OCI-M2 (cell line): ENCODE measurements at regions not wholly inside any gene's neighbourhood (a gene's known extent, or its start where the extent isn't known, plus 50 kb on each side); places are given as distances from the start of the nearest gene placed in this dataset.

ENCODE experiments used
- DNase-seq: peaks from one replicate; lab custom pipeline; 2025; ENCODE audit not compliant: unreplicated experiment; lab: John Stamatoyannopoulos, UW

GRCh38 chr21:39124681-39125251 is 58.5 kb downstream of the PSMG1 start:
- no peak for DNase-seq

DNA sequence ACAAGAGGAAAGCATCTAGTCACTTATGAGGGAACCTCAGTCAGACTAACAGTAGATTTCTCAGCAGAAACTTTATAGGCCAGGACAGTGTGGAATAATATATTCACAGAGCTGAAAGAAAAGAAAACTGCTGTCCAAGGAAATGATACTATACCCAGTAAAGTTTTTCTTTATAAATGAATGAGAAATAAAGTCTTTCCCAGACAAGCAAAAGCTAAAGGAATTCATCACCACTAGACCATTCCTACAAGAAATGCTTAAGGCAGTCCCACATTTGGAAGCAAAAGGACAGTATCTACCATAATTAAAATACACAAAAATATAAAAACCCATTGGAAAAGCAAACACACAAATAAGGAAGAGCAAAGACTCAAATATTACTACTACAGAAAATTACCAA is 59.9 kb downstream of the PSMG1 start:
- DNase-seq = no peak

- DNase-seq = no peak
These were observed 61.5 kb downstream of the PSMG1 start for GRCh38 chr21:39121600-39122355.

GRCh38 chr21:39120876-39121599 is 62.2 kb downstream of the PSMG1 start:
- DNase-seq = no peak

- no peak for DNase-seq
These were observed 63.4 kb downstream of the PSMG1 start for GRCh38 chr21:39119891-39120290.

DNA sequence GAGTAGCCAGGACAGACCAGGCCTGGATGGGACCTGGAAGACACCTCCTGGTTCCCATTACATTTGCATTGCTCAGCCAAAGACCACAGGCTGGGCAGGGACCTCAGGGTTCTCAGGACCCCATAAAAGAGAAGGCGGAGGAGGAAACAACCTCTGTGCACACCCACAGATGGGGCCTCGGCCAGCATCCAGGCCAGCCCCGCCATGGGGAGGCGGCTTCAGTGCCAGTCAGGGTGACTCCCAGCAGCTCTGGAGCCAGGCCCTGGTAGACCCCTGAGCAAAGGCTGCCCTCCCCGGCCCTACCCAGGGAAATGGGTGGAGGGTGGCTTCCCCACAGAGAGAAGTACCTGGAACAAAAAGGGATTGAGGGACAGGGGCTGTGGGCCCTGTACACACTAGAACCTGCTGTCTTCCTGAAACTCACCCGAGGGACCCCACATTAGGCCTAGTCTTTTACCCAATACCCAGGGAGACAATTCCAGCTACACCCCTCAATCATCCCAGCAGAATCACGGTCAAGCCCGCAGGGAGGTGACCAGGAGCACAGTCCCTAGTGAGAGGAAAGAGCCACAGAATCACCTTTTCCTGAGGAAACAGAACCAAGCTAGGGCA is 64.5 kb downstream of the PSMG1 start:
- no peak for DNase-seq

GRCh38 chr21:39118061-39118460 is 65.2 kb downstream of the PSMG1 start:
- DNase-seq = no peak

DNA sequence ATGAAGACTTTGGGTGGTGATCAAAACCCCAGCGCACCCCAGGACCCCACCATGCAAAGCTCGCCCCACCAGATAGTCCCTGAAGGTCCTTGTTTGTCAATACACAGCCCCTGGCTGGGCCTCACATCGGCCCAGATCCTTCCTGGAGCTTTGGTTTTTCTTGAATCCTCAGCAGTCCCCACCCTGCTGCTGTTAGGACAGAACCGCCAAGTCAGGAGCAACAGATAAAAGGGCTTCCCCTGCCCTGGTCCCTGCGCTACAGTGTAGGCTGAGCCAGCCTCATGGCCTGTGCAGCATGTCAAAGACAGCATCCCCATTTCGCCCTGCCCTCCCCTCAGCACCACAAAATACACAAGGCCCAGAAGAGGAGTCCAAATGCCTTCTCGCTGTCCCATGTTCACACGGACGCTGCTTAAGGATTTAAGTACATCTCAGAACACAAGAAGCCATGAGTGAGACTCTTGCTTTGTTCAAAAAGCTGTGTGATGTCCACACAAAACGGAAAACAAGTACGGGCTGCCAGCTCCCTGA is 65.7 kb downstream of the PSMG1 start:
- DNase-seq = no peak

DNA sequence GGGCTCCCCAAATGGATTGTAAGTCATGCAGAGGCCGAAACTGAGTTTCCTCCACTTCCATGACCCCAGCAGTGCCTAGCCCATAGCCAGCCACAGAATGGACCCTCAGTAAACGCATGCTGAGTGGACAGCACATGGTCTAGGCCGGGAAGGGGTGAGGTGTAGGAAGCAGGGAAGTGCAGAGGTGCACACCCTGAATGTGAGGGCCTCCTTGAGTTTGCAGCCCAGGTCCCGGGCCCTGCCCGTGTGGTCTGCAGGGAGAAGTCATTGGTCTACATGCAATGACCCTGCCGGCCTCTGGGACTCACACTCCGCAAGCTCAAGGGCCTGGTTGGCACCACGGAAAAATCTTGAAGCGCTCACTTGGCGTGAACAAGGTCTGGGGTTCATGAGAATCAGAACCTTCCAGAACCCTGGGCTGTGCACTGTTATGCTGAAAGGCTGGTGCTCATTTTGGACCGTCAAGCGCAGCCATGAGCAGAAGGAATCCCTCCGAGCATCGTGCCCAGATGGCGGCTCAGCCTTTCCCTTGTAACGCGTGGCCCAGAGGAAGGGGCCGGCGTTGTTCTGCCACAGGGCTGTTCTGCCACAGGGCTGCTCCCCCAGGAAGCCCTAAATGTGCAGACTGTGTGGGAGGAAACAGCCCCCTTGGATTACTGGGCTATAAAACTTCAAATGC is 66.4 kb downstream of the PSMG1 start:
- DNase-seq = no peak

- no peak for DNase-seq
These were observed 67.5 kb downstream of the PSMG1 start for GRCh38 chr21:39115576-39116235.

DNA sequence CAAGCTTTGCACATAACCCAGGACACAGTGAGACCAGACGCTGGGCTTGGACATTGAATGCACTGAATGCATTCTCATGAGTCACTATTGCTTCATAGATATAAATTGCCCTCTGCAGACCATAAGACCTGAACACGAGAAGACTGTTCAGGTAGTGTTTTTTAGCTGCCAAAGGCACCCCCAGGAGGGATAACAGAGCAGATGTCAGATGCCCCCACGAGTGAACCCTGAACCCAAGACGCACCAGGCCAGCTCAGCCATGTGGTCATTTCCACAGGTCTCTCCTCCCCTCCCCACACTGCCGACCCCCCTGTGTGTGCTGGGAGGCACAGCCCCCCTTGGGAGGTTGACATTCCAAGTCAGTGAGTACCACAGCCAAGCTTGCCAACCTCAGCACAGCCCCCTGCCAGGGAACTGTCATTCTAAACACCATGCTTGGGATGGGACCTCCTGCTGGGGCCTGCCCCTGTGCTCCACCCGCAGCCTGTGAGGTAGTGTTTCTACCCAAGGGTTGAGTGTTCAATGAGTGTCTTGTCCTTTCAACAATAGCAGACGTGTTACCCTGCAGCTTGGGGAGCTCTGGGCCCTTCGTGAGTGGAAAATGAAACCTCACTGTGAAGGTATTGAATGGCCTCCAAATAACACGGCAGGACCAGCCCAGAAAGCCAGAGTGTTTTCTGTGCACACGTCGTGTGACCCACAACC is 68.2 kb downstream of the PSMG1 start:
- DNase-seq = no peak

DNA sequence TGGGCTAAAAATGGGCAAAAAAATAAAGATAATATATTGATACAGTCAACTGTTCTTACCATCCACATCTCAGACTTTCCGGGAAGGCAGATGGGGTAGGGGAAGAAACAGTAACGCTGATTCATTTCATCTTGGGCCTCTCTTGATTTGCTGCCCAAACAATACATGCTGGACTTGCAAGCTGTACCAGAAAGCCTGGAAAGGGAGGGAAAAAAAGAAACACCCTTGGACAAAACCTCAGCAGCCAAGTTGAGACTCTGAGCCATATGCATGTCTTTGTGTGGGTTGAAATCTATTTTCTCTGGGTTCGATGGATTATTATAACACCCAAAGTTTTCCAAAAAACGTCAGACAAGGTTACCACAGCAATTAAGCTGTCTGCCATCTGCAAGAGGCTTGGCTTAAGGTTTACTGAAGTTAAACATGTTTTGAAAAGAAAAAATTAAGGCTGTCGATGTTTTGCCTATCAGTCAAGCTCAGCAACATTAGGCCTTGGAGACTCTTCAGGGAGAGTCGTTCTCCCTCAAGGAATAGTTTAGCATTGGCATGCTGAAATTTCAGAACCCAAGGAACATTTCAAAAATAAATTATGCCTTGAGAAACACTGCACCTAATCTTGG is 71.2 kb downstream of the PSMG1 start:
- no peak for DNase-seq

DNA sequence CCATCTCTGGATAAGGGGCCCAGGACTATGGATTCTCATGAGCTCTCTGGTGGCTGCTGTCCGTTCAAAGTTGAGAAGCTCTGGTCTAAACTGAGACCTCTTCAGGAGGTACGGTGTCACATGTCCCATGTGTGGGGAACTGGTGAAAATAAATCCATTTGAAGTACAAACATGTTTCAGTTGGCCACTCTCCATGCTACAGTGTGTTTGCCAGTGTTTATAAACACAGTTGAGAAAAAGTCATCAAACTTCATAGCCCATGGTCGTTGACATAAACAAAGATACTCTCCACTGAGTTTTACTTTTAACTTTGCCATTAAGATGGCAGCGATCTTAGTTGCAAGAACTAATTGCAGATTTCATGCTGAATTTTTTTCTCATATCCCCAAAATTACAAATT is 72.8 kb downstream of the PSMG1 start:
- DNase-seq = no peak

GRCh38 chr21:39109596-39110210 is 73.5 kb downstream of the PSMG1 start:
- no peak for DNase-seq

DNA sequence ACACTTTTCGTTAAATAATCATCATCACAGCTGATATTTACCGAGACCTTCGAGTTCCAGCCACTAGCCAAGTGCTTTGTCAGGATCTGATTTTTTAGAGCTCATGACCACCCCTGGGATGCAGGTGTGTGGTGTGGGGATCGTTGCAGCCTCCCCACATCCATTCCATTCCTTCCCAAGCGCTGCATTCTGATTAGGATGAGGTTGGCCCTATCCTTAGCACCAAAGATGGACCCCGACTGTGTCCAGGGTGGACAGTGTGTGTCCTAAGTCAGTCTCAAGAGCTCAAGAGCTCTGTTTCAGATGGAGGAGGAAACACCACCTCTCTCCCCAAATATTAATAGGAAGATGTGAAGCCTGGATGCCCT is 74.1 kb downstream of the PSMG1 start:
- DNase-seq = no peak

DNA sequence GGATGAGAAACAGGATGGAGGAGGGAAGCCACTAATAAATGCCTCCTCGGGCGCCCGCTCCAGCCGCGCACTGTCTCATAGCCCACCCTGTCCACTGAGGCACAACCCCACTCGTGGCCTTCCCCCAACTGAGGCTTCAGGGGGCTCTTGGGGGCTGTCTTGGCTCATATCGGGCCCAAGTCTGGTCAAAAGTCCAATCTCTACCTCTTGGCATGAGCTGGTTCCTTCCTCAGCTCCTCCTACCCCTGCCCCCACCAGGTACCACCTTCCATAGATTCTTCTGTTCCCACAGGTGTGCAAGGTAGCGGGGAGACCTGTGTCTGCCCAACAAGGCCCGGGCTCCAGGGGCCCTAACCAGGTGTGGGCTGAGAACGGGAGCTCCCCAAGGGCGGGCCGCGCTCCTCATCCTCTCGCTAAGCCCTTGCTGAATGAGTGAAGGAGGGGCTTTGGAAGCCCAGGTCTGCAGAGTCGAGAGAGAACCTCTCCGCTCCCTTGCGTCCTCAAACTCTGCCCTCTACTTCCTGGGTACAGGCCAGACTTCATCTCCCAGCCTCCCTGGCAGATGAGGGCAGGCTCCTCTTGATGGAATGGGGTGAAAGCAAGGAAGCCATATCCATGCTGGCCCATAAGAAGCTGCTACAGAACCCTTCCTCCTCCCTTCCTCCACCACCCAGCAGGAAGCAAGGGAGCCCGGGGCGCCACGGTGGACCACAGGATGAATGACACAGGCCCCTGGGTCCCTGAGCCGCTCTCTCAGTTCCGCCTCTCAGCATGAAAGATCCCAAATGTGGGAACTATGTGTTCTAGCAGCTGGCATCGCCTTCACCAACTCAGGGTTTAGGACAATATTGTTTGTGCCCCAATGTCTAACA is 74.7 kb downstream of the PSMG1 start:
- DNase-seq = no peak

DNA sequence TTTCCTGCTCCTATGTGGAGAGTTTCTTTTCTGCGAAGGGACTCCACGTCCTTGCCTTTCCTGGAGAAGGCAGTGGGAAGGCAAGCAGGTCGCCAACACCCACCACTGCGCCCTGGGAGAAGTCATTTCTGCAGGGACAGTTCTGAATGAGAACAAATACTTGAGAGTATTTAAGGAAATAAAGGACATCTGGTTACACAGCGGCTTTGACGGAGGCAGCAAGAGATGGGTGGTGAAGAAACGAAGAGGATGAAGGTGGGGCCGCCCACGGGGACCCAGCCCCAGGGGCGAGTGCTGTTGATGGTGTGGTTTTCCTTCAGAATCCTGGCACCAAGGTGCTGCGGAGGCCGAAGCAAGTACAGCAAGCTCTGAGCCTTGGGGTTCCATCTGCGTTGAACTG is 75.5 kb downstream of the PSMG1 start:
- DNase-seq = no peak

- DNase-seq = no peak
These were observed 76.3 kb downstream of the PSMG1 start for GRCh38 chr21:39106881-39107462.
